DMS 273 treated with DMSO at 0.1 percent for 48 hours (cell line): ENCODE measurements at regions not wholly inside any gene's neighbourhood (a gene's known extent, or its start where the extent isn't known, plus 50 kb on each side); places are given as distances from the start of the nearest gene placed in this dataset.

Experiments
- DNase-seq: peaks from one replicate; lab custom pipeline; 2025; lab: John Stamatoyannopoulos, UW

GRCh38 chr4:35247047-35247446 is 997.3 kb downstream of the ARAP2 start:
- DNase-seq: no peak

GRCh38 chr4:35250331-35250730 is 994.0 kb downstream of the ARAP2 start:
- DNase-seq: no peak

GRCh38 chr4:35250761-35251160 is 993.6 kb downstream of the ARAP2 start:
- no peak for DNase-seq

- no peak for DNase-seq
Measured at GRCh38 chr4:35252071-35252470, 992.2 kb downstream of the ARAP2 start.

- no peak for DNase-seq
Measured at GRCh38 chr4:35252866-35253265, 991.4 kb downstream of the ARAP2 start.

GRCh38 chr4:35253331-35253730 is 991.0 kb downstream of the ARAP2 start:
- no peak for DNase-seq

GRCh38 chr4:35286434-35286833 is 957.9 kb downstream of the ARAP2 start:
- no peak for DNase-seq

GRCh38 chr4:35300996-35301774 is 943.1 kb downstream of the ARAP2 start:
- no peak for DNase-seq

- no peak for DNase-seq
Measured at GRCh38 chr4:35315419-35315818, 928.9 kb downstream of the ARAP2 start.

GRCh38 chr4:35325908-35326453 is 918.3 kb downstream of the ARAP2 start:
- DNase-seq: no peak

GRCh38 chr4:35342833-35343232 is 901.5 kb downstream of the ARAP2 start:
- no peak for DNase-seq

GRCh38 chr4:35347276-35347675 is 897.0 kb downstream of the ARAP2 start:
- DNase-seq: no peak

- no peak for DNase-seq
Measured at GRCh38 chr4:35358001-35358584, 886.2 kb downstream of the ARAP2 start.

GRCh38 chr4:35364321-35364870 is 879.9 kb downstream of the ARAP2 start:
- no peak for DNase-seq

GRCh38 chr4:35365186-35365585 is 879.1 kb downstream of the ARAP2 start:
- no peak for DNase-seq

- DNase-seq: no peak
Measured at GRCh38 chr4:35399912-35400311, 844.4 kb downstream of the ARAP2 start.

- DNase-seq: no peak
Measured at GRCh38 chr4:35423104-35423503, 821.2 kb downstream of the ARAP2 start.

- DNase-seq: no peak
Measured at GRCh38 chr4:35447474-35447873, 796.8 kb downstream of the ARAP2 start.

GRCh38 chr4:35459045-35459444 is 785.3 kb downstream of the ARAP2 start:
- DNase-seq: no peak

- no peak for DNase-seq
Measured at GRCh38 chr4:35461931-35462659, 782.2 kb downstream of the ARAP2 start.

- DNase-seq: no peak
Measured at GRCh38 chr4:35463251-35463952, 780.9 kb downstream of the ARAP2 start.

GRCh38 chr4:35464964-35465528 is 779.3 kb downstream of the ARAP2 start:
- no peak for DNase-seq
